Naive thymus-derived CD4-positive, alpha-beta T cell (primary cell): ENCODE measurements at regions not wholly inside any gene's neighbourhood (a gene's known extent, or its start where the extent isn't known, plus 50 kb on each side); places are given as distances from the start of the nearest gene placed in this dataset.

ENCODE experiments used
- ATAC-seq: fragments of 150-1000 bp; cut with Tn5 transposase; 2 replicates; pipeline ENCODE4 v1.10.0; 2021; ENCODE audit warnings: mild to moderate bottlenecking, moderate library complexity
- CTCF ChIA-PET: fragments of 350-600 bp; sonication (Branson Sonifier 250); formaldehyde crosslinking; loops from one replicate; lab custom pipeline; 2021; ENCODE audit warnings: antibody characterized with exemption; lab: Charles Lee
- POLR2A ChIA-PET: fragments of 350-600 bp; sonication (Branson Sonifier 250); formaldehyde crosslinking; loops from one replicate; lab custom pipeline; 2021; ENCODE audit warnings: antibody characterized with exemption, inconsistent platforms; lab: Charles Lee
- DNase-seq, 9 donors: peaks; one replicate each; pipeline versions ENCODE4 v3.0.0 to v3.0.0-alpha.2; 2020 to 2022; ENCODE audit warnings: mixed read lengths in 1 of 9
- H3K27ac ChIP-seq: one replicate; pipeline ENCODE4 v1.7.0; 2013; ENCODE audit warnings: mild to moderate bottlenecking, low read depth, low read length, moderate library complexity
- H3K27me3 ChIP-seq, 2 donors: one replicate each; pipeline ENCODE4 v1.7.0; 2013; ENCODE audit warnings: low read length in 2 of 2, mild to moderate bottlenecking in 2 of 2, moderate library complexity in 2 of 2; ENCODE audit not compliant: control insufficient read depth in 2 of 2, insufficient read depth in 2 of 2
- H3K36me3 ChIP-seq, 3 experiments: 1 replicate in 2 of 3; 2 replicates in 1 of 3; pipeline ENCODE4 v1.7.0; 2013; ENCODE audit warnings: low read length in 3 of 3, mild to moderate bottlenecking in 3 of 3, moderate library complexity in 1 of 3; ENCODE audit not compliant: insufficient read depth in 3 of 3, control insufficient read depth in 2 of 3
- H3K4me1 ChIP-seq, 2 donors: one replicate each; pipeline ENCODE4 v1.7.0; 2013; ENCODE audit warnings: low read length in 2 of 2, mild to moderate bottlenecking in 2 of 2, moderate library complexity in 1 of 2; ENCODE audit not compliant: control insufficient read depth in 2 of 2, insufficient read depth in 2 of 2
- H3K4me3 ChIP-seq: 2 replicates; pipeline ENCODE4 v1.7.0; 2013; ENCODE audit warnings: mild to moderate bottlenecking, low read length
- H3K9me3 ChIP-seq, 3 experiments: 1 replicate in 2 of 3; 2 replicates in 1 of 3; pipeline ENCODE4 v1.7.0; 2013; ENCODE audit warnings: low read length in 3 of 3; ENCODE audit not compliant: control insufficient read depth in 2 of 3
- H3K27ac Mint-ChIP-seq, 9 donors: one replicate each; pipeline ENCODE4 v1.8.0; 2020 to 2022; ENCODE audit warnings: mixed read lengths in 9 of 9, mild to moderate bottlenecking in 8 of 9, moderate library complexity in 5 of 9, inconsistent platforms in 2 of 9
- H3K27me3 Mint-ChIP-seq, 5 donors: one replicate each; pipeline ENCODE4 v1.8.0; 2021 to 2022; ENCODE audit warnings: mixed read lengths in 5 of 5, mild to moderate bottlenecking in 1 of 5
- H3K36me3 Mint-ChIP-seq, 5 donors: one replicate each; pipeline ENCODE4 v1.8.0; 2020 to 2022; ENCODE audit warnings: mixed read lengths in 5 of 5, mild to moderate bottlenecking in 3 of 5, inconsistent platforms in 1 of 5
- H3K4me1 Mint-ChIP-seq, 7 donors: one replicate each; pipeline ENCODE4 v1.8.0; 2020 to 2022; ENCODE audit warnings: mixed read lengths in 7 of 7, mild to moderate bottlenecking in 3 of 7, inconsistent platforms in 1 of 7
- H3K4me3 Mint-ChIP-seq, 10 donors: one replicate each; pipeline ENCODE4 v1.8.0; 2020 to 2022; ENCODE audit warnings: mild to moderate bottlenecking in 10 of 10, mixed read lengths in 10 of 10, moderate library complexity in 6 of 10, inconsistent platforms in 2 of 10
- H3K9me3 Mint-ChIP-seq, 11 donors: one replicate each; pipeline ENCODE4 v1.8.0; 2020 to 2022; ENCODE audit warnings: mixed read lengths in 11 of 11, mild to moderate bottlenecking in 4 of 11, inconsistent platforms in 1 of 11, moderate library complexity in 1 of 11
- intact Hi-C, 2 donors: fragments of 100-400 bp; cut with micrococcal nuclease; formaldehyde crosslinking; loops; one replicate each; pipeline ENCODE4 v1.15.1; 2023

DNA sequence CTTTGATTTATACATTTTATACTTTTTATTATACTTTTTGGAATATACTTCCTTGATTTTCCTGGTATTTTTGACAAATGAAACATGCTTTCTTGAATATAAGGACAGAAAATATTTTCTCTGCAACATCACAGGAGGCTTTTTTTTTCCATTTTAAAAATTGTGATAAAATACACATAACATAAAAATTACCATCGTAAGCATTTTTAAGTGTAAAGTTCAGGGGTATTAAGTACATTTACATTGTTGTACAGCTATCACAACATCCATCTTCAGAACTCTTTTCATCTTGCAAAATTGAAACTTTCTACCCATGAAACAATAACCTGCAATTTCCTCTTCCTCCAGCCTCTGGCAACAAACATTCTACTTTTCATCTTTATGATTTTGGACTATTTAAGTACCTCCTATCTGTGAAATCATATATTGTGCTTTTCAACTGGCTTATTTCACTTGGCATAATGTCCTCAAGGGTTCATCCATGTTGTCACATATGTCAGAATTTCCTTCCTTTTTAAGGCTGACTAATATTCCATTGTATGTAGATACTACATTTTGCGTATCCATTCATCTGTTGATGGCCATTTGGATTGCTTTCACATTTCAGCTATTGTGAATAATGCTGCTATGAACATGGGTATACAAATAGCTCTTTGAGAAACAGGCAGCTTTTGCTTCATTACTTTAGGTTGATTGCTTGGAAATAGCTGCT is 412.6 kb downstream of the RAPGEF2 start:
- Mint-ChIP-seq H3K4me3 (no peak overlapping the region), H3K27ac (no peak overlapping the region), H3K9me3 (peaks cover 0 to 11% (median 3%) of the 10 kb centered on the region in 11 donors), H3K4me1 (no peaks in the 10 kb centered on the region), H3K27me3 (peaks cover 0 to 18% (median 4%) of the 10 kb centered on the region in 5 donors), H3K36me3 (no peaks in the 10 kb centered on the region)
- ATAC-seq (no peak), DNase-seq (no peak)
- no peak overlapping the region for H3K27ac ChIP-seq
- no peak overlapping the region for H3K4me3 ChIP-seq
- no peaks in the 10 kb centered on the region for H3K4me1 ChIP-seq
- no peaks in the 10 kb centered on the region for H3K36me3 ChIP-seq
- ChIA-PET CTCF (interaction anchor here (0.6 kb wide), 1 partner anchor 395 kb away, joined by 5 read pairs; no protein-coding TSS in a partner anchor), POLR2A (no interaction called here)
- H3K27me3 ChIP-seq: no peaks in the 10 kb centered on the region
- no peaks in the 10 kb centered on the region for H3K9me3 ChIP-seq
- intact Hi-C loops: no loop called here

DNA sequence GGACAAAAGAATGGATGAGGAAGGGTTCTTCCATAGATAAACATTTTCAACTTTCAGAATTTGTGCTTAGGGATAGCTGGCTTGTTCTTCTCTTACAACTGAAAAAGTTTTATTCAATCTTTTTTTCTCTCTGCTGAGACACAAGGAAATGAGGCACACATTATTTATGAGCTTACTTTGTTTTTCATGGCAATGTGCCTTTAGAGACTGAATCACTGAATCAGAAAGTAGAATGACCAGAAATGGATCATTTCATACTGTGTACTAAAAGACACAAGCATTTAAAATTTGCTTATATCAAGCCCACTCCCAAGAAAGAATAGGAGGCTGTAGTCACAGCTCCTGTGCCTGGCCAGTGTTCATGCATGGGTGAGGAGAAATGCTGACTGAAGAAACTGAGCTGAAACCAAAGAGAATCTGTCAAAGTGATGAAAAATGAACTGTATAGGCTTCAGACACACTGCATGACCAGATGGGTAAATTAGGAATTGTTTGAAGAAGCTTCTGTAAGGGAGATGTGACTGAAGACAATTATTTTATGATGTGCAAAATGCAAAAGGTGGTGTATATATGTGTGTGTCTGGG is 413.8 kb downstream of the RAPGEF2 start:
- H3K4me3 ChIP-seq: no peak overlapping the region
- ATAC-seq (no peak), DNase-seq (no peak)
- Mint-ChIP-seq H3K36me3 (no peaks in the 10 kb centered on the region), H3K9me3 (peaks cover 0 to 11% (median 3%) of the 10 kb centered on the region in 11 donors), H3K4me3 (no peak overlapping the region), H3K27me3 (peaks cover 0 to 18% (median 4%) of the 10 kb centered on the region in 5 donors), H3K4me1 (no peaks in the 10 kb centered on the region), H3K27ac (no peak overlapping the region)
- no peak overlapping the region for H3K27ac ChIP-seq
- no peaks in the 10 kb centered on the region for H3K4me1 ChIP-seq
- ChIA-PET CTCF (no interaction called here), POLR2A (no interaction called here)
- H3K27me3 ChIP-seq: no peaks in the 10 kb centered on the region
- no peaks in the 10 kb centered on the region for H3K36me3 ChIP-seq
- intact Hi-C loops: no loop called here
- no peaks in the 10 kb centered on the region for H3K9me3 ChIP-seq

DNA sequence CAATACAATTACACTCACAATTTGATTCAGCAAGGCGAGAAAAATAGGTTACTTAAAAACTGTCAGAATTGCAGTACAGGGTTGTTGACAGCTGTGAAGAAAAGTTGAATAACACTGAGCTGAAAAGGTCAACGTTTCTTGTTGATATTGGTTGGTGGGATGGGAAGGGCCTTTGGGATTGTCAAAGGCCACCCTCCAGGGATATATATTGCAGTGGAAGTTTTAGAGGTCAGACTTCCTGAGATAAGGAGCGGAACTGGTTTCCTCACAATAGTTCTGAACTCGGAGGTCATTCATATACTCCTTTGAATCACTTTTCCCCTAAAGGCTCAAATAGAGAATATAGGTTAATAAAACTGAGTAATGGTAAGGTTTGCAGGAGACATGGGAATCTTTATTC is 417.2 kb downstream of the RAPGEF2 start:
- CTCF ChIA-PET: no interaction called here
- Histone ChIP-seq H3K9me3 (no peaks in the 10 kb centered on the region), H3K36me3 (no peaks in the 10 kb centered on the region), H3K27me3 (no peaks in the 10 kb centered on the region), H3K27ac (no peak overlapping the region), H3K4me3 (no peak overlapping the region), H3K4me1 (no peaks in the 10 kb centered on the region)
- Mint-ChIP-seq H3K4me1 (no peaks in the 10 kb centered on the region), H3K27me3 (peaks cover 0 to 12% (median 0%) of the 10 kb centered on the region in 5 donors), H3K4me3 (no peak overlapping the region), H3K27ac (no peak overlapping the region), H3K9me3 (peaks cover 0 to 11% (median 5%) of the 10 kb centered on the region in 11 donors), H3K36me3 (no peaks in the 10 kb centered on the region)
- no peak for DNase-seq
- POLR2A ChIA-PET: no interaction called here
- ATAC-seq: no peak
- intact Hi-C loops: no loop called here

DNA sequence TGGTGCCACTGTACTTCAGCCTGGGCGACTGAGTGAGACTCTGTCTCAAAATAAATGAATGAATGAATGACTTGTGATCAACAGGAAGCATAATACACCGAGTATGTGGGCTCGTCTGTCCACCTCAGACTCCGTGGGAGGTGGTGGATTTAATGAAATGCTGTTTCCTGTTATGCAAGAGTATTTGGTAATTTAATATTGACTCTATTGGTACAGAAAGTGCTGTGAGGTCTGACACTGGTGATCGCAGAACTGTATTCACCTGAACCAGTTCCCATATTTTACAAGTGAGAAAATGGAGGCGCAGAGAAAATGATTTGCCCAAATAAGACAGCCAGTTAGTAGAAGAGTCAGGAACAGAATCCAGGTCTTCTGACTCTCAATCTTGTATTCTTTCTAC is 423.3 kb downstream of the RAPGEF2 start:
- Histone ChIP-seq H3K4me1 (no peaks in the 10 kb centered on the region), H3K27me3 (no peaks in the 10 kb centered on the region), H3K9me3 (no peaks in the 10 kb centered on the region), H3K4me3 (no peak overlapping the region), H3K36me3 (no peaks in the 10 kb centered on the region), H3K27ac (no peak overlapping the region)
- ATAC-seq (no peak), DNase-seq (no peak)
- H3K27ac Mint-ChIP-seq: no peak overlapping the region
- H3K27me3 Mint-ChIP-seq: no peaks in the 10 kb centered on the region
- no peak overlapping the region for H3K4me3 Mint-ChIP-seq
- intact Hi-C loops: no loop called here
- ChIA-PET POLR2A (no interaction called here), CTCF (no interaction called here)
- no peaks in the 10 kb centered on the region for H3K36me3 Mint-ChIP-seq
- peaks cover 0 to 16% (median 6%) of the 10 kb centered on the region in 11 donors for H3K9me3 Mint-ChIP-seq
- H3K4me1 Mint-ChIP-seq: no peaks in the 10 kb centered on the region

DNA sequence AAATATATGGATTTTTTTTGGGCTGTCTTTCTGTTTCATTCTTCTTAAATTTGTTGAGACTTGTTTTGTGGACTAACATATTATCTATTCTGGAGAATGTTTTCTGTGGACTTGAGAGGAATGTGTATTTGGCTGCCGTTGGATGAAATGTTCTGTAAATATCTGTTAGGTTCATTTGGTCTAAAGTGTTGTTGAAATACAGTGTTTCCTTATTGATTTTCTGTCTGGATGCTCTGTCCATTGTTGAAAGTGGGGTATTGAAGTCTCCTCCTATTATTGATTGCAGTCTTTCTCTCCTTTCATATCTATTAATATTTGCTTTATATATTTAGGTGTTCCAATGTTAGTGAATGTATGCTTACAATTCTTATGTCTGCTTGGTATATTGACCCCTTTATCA is 431.8 kb downstream of the RAPGEF2 start:
- Histone ChIP-seq H3K9me3 (no peaks in the 10 kb centered on the region), H3K36me3 (no peaks in the 10 kb centered on the region), H3K4me3 (no peak overlapping the region), H3K27ac (no peak overlapping the region), H3K27me3 (no peaks in the 10 kb centered on the region), H3K4me1 (no peaks in the 10 kb centered on the region)
- POLR2A ChIA-PET: no interaction called here
- Mint-ChIP-seq H3K27ac (no peak overlapping the region), H3K36me3 (peaks cover 0 to 16% (median 0%) of the 10 kb centered on the region in 5 donors), H3K9me3 (peaks cover 3 to 36% (median 21%) of the 10 kb centered on the region in 11 donors), H3K27me3 (peaks cover 0 to 6% (median 5%) of the 10 kb centered on the region in 5 donors), H3K4me1 (no peaks in the 10 kb centered on the region), H3K4me3 (no peak overlapping the region)
- DNase-seq (no peak), ATAC-seq (no peak)
- CTCF ChIA-PET: no interaction called here
- intact Hi-C loops: no loop called here

DNA sequence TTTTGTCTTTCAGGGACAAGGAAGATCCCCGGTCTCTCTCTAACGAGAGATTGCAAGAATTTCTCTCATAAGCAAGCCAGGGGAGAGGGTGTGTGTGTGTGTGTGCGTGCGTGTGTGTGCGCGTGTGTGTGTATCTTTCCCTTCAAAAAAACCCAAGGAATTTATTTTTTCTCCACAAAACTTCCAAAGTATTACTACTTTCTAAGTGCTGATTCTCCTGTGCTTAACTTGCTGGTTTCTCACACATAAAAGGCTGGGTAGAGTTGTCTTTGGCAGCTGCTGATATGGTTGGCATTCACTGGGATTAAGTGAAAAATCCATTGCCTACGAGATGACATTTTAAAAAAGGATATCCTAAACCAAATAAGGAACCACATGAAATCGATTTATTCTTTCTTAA is 435.7 kb downstream of the RAPGEF2 start:
- H3K27ac Mint-ChIP-seq: no peak overlapping the region
- ATAC-seq (no peak), DNase-seq (no peak)
- H3K4me3 ChIP-seq: no peak overlapping the region
- peaks cover 0 to 6% (median 5%) of the 10 kb centered on the region in 5 donors for H3K27me3 Mint-ChIP-seq
- H3K36me3 Mint-ChIP-seq: peaks cover 0 to 16% (median 0%) of the 10 kb centered on the region in 5 donors
- intact Hi-C loops: no loop called here
- no peak overlapping the region for H3K4me3 Mint-ChIP-seq
- CTCF ChIA-PET: no interaction called here
- POLR2A ChIA-PET: no interaction called here
- H3K9me3 Mint-ChIP-seq: peaks cover 3 to 36% (median 20%) of the 10 kb centered on the region in 11 donors
- no peaks in the 10 kb centered on the region for H3K36me3 ChIP-seq
- no peaks in the 10 kb centered on the region for H3K27me3 ChIP-seq
- no peaks in the 10 kb centered on the region for H3K4me1 ChIP-seq
- H3K9me3 ChIP-seq: no peaks in the 10 kb centered on the region
- no peaks in the 10 kb centered on the region for H3K4me1 Mint-ChIP-seq
- no peak overlapping the region for H3K27ac ChIP-seq

DNA sequence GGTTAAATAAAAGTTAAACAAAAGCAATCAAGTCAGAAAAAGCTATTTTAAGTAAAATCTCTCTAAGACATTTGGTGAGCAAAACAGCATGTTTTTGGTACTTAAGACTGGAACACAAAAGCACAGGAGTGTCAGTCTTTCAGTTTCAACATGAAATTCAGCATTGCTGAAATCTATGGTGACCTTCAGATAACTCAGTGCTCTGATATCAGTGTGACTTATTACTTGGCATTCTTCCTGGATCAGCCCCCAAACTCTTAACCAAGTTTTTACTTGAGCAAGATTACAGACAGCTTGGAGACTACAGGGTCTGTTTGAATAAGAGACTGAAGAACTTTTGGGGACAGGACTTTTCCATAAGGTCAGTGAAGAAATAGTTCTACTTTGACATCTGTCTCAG is 437.2 kb downstream of the RAPGEF2 start:
- Histone ChIP-seq H3K4me1 (no peaks in the 10 kb centered on the region), H3K4me3 (no peak overlapping the region), H3K9me3 (no peaks in the 10 kb centered on the region), H3K27me3 (no peaks in the 10 kb centered on the region), H3K27ac (no peak overlapping the region), H3K36me3 (no peaks in the 10 kb centered on the region)
- Mint-ChIP-seq H3K4me1 (no peaks in the 10 kb centered on the region), H3K27me3 (peaks cover 0 to 6% (median 2%) of the 10 kb centered on the region in 5 donors), H3K27ac (no peak overlapping the region), H3K4me3 (no peak overlapping the region), H3K36me3 (peaks cover 0 to 13% (median 0%) of the 10 kb centered on the region in 5 donors), H3K9me3 (peaks cover 3 to 23% (median 15%) of the 10 kb centered on the region in 11 donors)
- ATAC-seq (no peak), DNase-seq (no peak)
- POLR2A ChIA-PET: no interaction called here
- CTCF ChIA-PET: no interaction called here
- intact Hi-C loops: no loop called here
